Endometrium (tissue), 2 donors: ENCODE measurements at regions not wholly inside any gene's neighbourhood (a gene's known extent, or its start where the extent isn't known, plus 50 kb on each side); places are given as distances from the start of the nearest gene placed in this dataset.

ENCODE experiments used
- FAIRE-seq: peaks from 2 replicates; lab custom pipeline; 2012; peaks lifted over from hg19 to GRCh38; lab: Jason Lieb, UNC
- donor health status: control.
- donor health status: control.

DNA sequence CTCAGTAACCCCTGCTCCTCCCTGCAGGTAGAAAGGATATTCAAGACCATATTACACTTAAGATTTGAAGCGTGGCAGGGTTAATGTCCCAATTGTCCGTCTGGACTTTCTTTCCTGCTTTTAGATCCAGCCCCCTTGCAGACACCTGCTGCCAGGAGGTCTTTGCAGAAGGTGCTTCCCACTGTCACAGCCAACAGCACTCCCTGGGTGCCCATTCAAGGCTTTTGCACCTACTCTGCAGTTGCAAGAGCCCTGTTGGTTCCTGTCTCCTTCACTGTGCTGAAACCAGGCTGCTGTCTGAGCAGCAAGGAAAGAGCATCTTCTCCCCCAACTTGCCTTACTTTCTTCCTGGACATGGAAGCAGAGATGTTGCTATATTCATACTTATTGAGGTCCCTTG lies 1043.0 kb upstream of the POU3F3 start:
- no peak for FAIRE-seq

DNA sequence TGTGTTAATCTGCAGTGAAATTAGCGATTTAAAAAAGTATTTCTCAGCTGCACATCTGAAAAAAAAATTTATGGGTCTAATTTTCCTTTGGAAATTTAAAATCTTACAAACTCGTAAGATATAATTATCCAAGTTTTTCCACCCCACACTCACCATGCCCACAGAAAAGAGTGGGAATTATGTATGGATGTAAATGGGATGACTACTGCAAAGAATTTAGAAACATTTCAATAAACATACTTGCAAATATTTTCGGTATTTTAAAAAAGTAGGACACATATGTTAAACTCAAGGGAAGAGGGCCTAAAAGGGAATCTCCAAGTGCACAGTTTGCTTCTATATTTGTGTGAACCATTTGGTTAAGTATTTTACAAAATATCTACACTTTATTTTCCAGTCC lies 1039.9 kb upstream of the POU3F3 start:
- FAIRE-seq = no peak

DNA sequence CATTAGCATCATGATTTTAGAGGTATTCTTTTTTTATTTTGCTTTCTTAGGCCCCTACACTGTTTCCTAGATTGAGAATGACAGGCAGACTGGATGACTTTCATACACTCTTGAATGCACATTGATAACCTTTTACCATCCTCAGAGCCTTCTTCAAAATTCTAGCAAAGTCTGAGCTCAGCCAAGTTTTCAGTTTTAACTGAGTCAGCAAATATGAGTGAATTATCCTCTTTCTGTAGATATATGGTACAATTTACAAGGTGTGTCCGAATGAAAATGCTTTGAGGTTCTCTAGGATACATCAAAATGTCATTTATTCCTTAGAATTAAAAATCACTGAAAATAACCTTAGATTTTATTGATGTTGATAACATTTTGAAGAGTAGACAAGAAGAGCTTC lies 1038.2 kb upstream of the POU3F3 start:
- no peak for FAIRE-seq

DNA sequence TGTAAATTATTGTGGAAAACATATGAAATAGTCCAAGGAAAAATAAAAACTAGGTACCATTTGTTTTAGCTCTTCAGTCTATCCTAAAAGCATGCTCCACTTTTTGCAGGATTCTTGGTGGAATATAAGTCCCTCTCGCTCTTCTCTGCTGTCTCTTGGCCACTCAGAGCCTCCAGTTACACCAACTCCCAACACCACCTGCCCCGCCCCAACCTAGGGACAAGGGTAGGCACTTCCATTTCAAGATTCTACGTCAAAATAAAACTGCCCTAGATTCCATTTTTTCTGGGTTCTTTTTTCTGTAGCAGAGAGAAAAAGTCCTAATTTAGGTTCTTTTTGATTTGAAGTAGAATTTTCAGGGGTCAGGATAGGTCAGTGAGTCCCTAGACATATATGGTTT lies 1036.2 kb upstream of the POU3F3 start:
- no peak for FAIRE-seq

DNA sequence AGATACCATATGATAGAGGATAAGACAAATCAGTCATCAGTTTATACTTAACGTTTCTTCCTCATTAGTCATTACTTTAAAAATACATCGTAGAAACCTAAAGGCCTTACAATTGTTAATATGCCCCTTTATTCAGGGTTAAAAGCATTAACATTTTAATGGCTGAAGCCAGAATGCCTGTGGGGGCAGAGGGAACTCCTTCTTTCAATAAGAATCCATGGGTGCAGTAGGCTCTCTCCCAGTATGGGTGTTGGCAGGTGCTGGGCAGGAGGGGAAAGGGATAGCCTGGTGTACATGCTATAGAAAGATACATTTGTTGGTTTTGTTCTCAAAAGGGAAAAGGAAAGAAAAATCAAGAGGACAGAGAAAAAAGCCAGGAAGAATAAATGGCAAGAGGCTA lies 1035.7 kb upstream of the POU3F3 start:
- FAIRE-seq = no peak

DNA sequence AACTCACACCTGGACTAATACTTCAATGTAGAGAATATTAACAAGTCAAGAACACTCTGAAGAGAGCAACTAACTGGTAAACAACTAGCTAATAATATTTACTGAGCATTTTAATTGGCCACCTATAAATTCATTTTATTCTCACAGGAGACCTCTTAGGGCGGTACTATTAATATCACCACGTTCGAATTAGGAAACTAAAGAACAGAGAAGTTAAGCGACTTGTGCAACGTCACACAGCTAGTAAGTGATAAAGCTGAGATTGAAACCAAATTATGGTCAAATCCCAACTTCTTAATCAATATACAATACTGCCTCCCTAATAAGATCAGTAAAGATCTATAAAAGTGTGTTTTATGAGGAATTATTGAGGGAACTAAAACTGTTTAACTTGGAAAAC lies 1034.3 kb upstream of the POU3F3 start:
- FAIRE-seq = no peak

DNA sequence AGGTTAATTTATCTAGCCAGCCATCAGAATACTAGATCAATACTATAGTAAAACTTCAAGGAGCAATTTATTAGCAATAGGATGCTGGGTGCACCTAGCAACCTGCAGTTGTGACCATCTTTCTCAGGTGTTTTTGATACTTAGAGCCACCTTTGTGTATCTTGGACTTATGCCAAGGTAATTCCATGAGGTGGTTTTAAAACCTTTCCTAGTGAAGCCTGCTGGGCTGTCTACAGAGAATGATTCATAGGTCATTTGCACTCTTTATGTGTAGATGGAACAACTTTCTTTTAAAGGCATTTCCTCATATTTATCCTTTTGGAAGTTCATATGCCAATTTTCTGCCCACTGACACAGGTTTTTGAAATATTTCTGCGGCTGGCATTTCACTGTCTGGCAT lies 1030.1 kb upstream of the POU3F3 start:
- FAIRE-seq = no peak

DNA sequence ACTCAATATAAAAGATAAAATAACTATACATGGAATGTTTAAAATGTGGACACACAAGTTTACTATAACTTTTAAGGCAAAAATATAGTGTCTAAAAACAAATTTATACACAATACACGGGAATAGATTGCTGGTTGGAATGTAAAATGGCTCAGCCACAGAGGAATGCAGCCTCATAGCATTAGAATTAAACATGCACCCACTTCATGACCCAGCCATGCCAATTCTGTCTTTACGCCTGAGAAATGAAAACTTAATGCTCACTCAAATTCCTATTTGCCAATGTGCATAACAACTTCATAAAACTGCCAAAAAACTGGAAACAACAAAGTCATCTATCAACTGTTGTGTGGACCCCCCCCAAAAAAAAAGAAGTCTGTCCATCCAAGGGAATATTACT lies 1006.6 kb upstream of the POU3F3 start:
- no peak for FAIRE-seq

DNA sequence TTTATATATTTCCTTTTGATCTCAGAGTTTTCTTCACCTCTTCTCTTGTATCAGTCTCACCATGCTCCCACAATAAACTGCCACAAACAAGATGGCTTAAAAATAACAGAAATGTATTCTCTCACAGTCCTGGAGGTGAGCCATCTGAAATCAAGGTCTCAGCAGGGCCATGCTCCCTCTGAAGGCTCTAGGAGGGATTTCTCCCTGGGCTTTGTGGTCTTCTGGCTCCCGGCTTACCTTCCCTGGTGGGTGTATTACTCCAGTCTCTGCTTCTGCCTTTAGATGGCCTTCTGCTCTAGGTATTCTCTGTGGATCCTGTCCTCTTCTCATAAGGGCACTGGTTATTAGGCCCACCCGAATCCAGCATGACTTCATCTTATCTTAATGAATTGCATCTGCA lies 994.7 kb upstream of the POU3F3 start:
- no peak for FAIRE-seq

DNA sequence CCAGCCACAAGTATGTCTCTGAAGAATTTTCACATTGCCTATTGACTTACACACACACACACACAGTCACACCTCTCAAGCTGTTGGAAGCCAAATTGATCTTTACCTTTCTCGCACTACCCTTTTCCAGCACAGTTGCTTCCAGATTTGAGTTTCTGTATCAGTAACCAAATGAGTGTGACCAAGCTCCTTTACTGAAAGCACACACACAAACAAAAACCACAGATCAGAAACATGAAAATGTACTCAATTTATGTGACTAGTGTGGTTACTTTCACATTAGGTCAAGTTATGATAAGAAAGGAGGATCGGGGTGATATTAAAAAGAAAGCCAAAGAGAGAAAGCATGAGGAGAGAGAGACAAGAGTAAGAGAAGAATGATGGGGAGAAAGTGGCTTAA lies 993.9 kb upstream of the POU3F3 start:
- FAIRE-seq = no peak

DNA sequence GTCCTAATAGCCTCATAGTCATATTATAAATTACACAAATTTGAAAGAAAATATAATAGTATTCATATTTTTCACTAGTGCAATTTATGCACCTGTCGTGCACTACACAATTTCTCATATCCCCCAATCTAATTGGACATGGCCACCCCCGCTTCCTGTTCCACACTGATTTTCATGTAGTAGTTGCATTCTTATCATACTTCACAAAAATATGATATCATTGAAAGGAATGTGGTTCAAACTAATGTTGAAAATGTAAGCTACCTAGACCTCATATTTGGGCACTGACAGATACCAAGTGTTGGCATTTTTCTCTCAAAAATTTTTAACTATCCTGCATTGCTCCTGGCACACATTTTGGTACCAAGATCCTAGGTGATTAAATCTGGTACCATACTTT lies 985.5 kb upstream of the POU3F3 start:
- no peak for FAIRE-seq

DNA sequence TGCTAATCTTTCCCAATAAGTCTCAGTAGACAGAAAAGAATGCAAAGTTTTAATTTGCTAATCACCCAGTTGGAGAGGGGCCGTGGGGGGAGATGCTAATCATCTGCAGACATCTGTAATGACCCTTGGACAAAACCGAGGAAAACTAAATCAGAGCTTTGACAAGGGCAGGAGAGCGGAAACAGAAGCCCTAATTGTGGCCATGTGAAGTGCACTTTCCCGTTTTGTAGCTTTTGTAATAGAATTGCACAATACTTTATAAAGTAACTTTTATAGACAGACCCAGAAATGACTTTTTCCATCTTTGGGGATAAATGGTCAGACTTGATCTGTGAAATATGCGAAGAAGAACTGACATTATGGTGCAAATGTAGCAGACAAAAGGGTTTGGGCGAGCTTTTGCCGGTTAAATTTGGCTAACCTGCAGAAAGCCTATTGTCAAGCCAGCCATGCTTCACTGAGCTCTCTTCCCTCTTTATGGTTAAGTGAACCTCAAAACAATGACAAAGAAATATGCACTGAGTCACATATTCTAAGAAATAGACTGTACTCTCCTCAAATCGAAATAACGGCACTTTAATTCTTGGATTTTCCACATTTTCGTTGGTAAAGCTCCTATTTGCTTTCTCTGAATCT lies 980.1 kb upstream of the POU3F3 start:
- FAIRE-seq = no peak

DNA sequence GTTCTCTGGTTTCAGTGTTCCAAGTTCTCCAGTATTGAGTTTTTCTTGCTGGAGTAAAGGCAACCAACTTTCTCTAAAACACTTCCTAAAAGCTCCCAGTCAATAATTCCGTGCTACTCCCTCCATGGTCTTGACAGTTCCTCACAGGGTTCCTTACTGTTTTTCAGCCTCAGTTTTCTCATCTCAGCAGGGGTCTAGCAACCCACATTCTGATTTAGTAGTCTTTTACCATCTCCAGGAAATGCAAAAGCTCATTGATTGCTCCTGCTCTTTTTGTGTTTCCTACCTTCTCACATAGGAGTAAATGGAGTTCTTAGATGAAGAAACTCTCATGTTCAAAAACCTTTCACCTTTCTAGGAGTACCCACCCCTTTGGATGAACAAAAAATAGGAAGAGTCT lies 978.8 kb upstream of the POU3F3 start:
- FAIRE-seq = no peak

DNA sequence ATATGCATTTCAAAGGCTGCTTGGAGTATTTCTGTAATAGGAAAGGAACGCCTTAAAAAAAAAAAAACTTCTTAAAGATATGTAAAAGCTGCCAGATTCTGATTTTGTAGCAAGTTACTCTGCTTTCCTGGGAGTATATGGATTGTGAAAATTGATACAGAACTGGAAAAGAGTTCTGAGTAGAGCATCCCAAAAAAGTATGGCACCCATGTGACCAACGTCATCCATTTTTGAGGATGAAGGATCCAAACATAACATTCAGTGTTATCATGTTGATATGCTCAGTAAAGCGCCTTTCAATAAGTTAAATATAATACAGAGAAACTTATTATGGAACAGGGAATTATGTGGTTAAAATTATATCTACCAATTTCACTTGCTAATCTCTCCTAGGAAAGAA lies 978.4 kb upstream of the POU3F3 start:
- no peak for FAIRE-seq

DNA sequence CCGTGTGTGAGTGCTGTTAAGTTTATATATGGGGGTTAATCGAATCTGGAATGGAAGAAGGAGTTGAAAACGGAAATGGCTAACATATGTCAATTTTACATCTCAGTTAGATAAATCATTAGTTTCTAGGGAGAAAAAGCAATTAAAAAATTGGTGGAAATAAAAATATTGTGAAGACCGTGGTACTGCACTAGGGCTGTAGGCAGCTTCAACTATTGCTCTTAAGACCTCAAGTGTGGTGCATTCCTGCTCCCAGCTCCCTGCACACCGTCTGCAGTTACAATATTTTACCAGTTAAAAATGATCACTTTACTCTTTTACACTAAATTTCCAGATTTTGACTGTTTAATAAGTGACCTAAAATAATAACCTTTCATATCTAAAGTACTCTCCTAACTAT lies 977.3 kb upstream of the POU3F3 start:
- no peak for FAIRE-seq

DNA sequence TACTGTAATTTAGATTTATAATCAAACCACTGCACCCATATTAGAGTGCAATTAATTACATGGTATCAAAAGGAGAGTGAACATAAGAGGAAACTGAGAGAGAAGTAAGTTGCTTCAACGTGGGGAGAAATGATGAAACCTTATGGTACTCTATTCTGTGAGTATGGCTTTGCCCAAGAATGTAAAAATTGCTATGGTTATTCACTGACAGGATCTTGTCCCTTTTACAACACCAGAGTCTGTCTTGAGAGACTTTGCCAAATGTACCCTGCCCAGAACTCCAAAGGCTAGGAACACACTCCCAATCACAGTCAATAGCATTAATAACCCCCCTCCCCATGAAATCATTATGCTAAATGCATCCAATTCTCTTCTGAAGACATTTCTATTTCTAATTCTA lies 974.8 kb upstream of the POU3F3 start:
- no peak for FAIRE-seq

DNA sequence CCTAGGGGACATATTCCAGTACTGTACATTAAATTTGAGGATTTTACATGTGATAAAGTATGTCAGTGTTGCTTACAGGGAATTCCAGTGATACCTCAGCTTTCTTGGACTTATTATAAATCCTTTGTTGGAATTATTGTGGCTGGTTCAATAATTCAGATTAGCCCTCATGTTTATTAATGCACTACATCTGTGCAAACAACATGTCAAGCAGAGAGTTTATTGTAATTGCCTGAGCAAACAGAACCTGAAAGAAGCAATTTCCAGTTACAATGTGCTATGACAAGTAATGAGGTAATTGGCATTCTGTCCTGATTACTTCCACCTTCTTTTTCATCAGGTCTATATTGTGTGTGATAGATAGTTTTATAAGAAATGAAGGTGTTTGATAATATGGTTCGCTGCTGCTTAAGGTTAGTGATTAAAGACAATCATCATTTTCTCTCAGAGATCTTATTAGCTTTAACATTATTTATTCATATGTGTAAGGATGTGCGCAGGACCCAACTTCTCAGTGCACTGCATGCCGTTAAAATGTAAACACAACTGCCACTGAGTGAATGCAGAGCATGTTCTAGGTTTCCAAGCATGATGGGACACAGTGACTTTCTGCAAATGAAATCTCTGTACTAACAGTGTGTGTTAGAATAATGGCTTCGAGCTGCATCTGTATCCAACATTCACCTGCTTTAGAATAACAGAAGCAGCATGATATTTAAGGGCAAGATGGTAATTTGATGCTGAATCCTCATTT lies 973.7 kb upstream of the POU3F3 start:
- no peak for FAIRE-seq

DNA sequence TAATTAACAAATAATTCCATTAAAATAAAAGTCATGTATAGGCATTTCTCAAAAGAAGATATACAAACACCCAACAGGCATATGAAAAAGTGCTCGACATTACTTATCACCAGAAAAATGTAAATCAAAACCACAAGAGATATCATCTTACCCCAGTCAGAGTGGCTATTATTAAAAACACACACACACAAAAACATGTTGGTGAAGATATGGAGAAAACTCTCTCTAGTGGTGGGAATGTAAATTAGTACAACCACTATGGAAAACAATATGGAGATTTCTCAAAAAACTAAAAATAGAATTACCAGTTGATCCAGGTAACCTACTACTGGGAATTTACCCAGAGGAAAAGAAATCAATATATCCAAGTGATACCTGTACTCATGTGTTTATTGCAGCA lies 966.3 kb upstream of the POU3F3 start:
- no peak for FAIRE-seq

DNA sequence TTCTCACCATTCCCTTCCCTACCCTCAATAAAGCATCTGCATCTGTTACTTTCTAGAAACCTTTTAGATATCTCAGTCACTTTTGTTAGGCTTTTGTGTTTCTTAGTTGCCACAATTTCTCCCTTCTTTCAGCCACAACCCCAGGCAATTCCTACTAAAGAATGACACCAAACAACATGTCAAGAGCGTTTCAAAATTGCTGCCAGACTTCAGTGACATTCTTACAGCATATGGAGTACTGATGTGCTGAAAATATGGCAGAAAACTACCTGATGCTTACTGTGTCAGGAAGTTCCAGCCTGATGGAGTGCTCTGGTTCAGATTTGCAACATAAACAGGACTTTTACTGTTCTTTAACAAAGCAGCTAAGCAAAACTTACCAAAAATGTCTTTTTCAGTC lies 957.7 kb upstream of the POU3F3 start:
- FAIRE-seq = no peak

DNA sequence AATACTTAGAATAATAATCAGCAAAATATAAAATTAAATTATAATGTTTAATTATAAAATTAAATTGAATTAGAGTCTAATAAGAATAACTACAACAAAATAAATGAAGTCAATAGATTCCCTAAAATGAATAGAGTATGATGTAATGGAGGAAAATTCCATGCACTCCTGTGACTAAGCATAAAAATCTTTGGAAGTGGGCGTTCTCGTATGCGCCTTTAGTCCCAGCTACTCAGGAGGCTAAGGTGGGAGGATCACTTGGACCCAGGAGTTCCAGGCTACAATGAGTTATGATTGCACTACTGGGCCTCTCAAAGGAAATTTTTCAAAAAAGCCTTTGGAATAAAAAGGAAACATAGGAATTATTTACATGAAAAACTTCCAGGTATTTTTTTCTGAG lies 955.4 kb upstream of the POU3F3 start:
- FAIRE-seq = no peak

DNA sequence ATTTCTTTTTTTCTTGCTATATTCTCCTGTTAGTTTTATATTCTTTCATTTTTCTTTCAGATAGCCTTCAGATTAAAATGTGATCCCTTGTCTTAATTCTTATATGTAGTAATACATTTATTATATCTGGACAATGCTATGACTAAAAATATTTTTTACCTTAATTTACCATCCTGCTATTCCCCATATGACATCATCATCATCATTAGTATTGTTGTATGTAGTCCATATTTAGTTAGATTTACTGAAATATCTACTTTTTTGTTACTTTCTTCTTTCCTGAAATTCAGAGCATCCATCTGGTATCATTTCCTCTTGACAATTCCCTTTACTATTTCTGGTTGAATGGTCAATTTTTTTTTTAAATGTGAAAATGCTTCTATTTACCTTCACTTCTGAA lies 951.6 kb upstream of the POU3F3 start:
- no peak for FAIRE-seq

DNA sequence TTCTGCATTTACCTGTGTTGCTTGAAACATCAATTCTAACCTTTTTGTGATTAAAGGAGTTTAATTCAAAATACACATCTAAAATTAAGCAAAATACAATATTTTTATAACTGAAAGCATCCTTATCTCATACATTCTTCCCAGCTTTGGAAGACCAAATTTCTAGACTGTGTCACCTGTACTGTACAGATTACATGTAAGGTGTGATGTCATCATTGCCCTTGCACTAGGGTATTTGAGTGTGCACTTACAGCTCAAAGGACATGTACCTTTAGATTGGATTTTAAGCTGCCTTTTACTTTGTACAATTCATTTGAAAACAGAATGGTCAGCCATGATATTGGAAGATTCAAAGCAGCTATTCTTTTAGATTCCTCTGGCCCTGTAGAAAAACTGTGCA lies 932.8 kb upstream of the POU3F3 start:
- FAIRE-seq = no peak

DNA sequence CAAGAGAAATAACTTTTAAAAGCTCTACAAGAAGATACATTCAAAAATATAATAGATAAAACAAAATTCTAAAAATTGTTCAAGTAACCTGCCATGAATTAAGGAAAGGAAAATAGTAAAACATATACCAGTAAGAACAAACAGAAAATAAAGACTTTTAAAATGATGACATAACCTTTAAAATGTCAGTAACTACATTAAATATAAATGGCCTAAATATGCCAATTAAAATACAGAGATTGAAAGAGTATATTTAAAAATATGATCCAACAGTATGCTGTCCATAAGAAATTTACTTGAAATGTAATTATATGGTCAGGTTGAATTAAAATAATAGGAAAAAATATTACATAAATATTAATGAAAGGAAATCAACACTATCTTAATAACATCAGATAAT lies 911.7 kb upstream of the POU3F3 start:
- FAIRE-seq = peak; percentile 18

DNA sequence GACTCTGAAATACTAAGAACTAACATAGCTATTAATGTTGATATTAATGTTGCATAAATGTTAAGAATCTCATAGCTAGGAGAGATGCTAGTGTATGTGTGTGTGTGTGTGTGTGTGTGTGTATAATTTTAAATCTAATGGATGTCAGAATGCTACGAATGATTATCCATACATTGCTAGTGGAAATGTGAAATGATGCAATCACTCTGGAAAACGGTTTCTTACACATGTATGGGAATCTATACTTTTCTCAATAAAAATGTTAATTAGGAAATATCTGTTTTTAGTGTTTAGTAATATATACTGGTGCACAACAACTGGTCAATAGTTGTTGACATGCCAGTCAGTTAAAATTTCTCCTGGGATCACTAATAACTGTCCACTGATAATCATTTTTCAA lies 908.8 kb upstream of the POU3F3 start:
- no peak for FAIRE-seq
